ENCODE measurements at regions not wholly inside any gene's neighbourhood (a gene's known extent, or its start where the extent isn't known, plus 50 kb on each side); places are given as distances from the start of the nearest gene placed in this dataset.

DNA sequence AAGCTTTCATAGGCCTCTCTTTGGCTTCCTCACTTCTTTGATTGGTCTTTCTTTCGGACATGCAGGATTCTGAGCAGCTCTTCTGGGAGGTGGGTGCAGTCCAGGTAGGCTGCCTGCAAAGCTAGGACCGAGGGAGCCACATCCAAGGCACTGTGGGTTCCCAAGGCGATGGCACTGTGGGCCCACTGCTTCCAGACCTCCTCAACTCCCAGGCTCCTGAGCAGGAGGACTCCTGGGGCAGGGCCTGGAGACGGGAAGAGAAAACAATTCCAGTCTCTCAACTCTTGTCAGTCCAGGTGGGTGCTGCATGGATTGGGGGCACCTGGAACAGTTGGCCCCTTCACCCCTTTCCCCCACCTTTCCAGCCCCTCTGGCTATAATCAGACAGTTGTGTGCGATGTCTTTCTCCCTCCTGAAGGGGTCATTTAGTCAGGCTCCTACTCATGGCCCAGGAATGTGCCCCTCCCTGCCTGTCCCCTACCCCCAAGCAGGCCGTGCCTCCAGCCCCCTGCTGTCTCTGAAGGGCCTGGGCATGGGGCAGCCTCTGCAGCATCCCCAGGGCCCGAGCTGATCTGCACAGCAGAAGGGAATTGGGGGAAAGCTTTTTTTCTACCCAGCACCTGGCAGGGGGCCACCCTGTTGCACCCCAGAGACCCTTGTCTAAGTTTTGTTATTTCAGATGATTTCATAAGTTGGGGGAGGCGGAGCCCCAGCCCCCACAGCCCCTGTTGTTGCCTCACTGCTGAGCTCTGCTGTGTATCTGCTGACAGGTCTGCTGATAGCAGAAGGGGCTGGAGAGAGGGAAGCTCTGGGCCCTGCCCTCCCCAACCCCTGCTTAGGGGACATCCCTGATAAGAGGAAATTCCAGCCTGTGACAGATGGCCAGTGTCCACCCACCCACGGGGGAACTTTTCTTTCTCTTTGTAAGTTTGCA is 330.3 kb downstream of the SEC14L1 start:
- TF ChIP-seq CTCF (IDR thresholded peaks at IDR 0.05; ENCODE audit: low read depth, low read length) (no peak), EZH2phosphoT487 (IDR thresholded peaks at IDR 0.05; ENCODE audit: low read depth) (no peak)

All from OCI-LY3 (cell line).